GM10248 (cell line): ENCODE measurements at regions not wholly inside any gene's neighbourhood (a gene's known extent, or its start where the extent isn't known, plus 50 kb on each side); places are given as distances from the start of the nearest gene placed in this dataset.
"Not testable (repeated sequence)": the region's sequence is repeated elsewhere in the genome, so short reads cannot be mapped to it uniquely, and the experiment has no call there.

ENCODE experiments used
- CTCF ChIA-PET: fragments of 300-600 bp; sonication (Branson Sonifier 250); formaldehyde crosslinking; extraction: SDS; loops from one replicate; lab custom pipeline; 2021; ENCODE audit warnings: antibody characterized with exemption; lab: Yijun Ruan, JAX
- POLR2A ChIA-PET: fragments of 350-650 bp; sonication (Branson Sonifier 250); formaldehyde crosslinking; extraction: SDS; loops from one replicate; lab custom pipeline; 2020; ENCODE audit warnings: antibody characterized with exemption; lab: Yijun Ruan, JAX
- DNase-seq: peaks from one replicate; pipeline ENCODE4 v3.0.0; 2012; ENCODE audit errors: extremely low spot score
- TF ChIP-seq, protein P1 (sequence below): IDR thresholded peaks from 2 replicates; pipeline ENCODE4 v1.5.1; 2012; ENCODE audit warnings: mild to moderate bottlenecking, low read depth; ENCODE audit errors: extremely low read depth, missing control alignments, control extremely low read depth

DNA sequence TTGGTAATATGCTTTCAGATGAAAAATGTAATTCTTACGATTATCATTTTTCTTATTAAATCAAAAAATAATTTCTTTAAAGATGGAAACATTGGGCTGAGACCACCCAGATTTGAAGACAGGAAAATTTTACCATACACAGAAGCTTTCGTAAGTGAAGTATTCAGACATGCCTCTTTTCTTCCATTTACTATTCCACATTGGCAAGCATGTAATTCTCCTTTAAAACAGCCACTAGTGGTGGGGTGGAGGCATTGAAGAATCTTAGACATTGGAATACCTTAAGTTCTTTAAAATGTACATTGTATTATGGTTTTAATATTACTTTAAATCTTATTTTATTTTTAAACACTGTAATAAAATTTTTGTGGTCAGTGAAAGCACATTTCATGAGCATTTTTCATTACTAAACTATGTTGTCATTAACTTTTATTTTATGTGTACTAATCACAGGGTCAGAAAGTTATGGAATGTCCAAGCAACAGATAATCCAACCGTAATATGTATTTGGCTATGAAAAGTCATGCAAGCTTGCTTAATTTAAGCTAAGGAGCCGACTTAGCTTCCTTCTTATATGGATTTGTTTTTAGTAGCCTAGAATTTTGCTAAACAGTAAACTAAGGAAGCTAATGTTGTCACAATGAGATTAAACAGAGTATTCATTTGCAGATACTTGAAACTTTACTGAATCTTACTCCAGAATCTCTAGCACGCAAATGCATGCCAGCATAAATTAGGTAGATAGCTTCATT lies 97.4 kb upstream of the ALDH1A1 start:
- POLR2A ChIA-PET = no interaction called here
- CTCF ChIA-PET = interaction anchor here (1.1 to 1.7 kb wide), 2 partner anchors 16 to 192 kb away, joined by 4 to 5 read pairs; no protein-coding TSS in a partner anchor
- TF ChIP-seq, protein P1, sequence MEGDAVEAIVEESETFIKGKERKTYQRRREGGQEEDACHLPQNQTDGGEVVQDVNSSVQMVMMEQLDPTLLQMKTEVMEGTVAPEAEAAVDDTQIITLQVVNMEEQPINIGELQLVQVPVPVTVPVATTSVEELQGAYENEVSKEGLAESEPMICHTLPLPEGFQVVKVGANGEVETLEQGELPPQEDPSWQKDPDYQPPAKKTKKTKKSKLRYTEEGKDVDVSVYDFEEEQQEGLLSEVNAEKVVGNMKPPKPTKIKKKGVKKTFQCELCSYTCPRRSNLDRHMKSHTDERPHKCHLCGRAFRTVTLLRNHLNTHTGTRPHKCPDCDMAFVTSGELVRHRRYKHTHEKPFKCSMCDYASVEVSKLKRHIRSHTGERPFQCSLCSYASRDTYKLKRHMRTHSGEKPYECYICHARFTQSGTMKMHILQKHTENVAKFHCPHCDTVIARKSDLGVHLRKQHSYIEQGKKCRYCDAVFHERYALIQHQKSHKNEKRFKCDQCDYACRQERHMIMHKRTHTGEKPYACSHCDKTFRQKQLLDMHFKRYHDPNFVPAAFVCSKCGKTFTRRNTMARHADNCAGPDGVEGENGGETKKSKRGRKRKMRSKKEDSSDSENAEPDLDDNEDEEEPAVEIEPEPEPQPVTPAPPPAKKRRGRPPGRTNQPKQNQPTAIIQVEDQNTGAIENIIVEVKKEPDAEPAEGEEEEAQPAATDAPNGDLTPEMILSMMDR = no peak
- DNase-seq = no peak

DNA sequence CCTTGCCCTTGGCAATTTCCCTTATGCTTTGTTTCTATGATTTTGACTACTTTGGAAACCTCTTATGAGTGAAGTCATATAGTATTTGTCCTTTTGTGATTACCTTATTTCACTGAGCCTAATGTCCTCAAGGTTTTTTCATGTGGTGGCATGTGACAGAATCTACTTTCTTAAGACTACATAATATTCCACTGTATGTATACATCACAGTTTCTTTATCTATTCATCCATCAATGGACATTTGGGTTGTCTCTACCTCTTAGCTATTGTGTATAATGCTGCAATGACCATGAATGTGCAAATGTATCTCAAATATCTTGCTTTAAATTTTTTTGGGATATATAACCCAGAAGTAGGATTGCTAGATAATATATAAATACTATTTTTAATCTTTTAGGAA lies 96.4 kb upstream of the ALDH1A1 start:
- TF ChIP-seq, protein P1 = no peak
- no peak for DNase-seq
- ChIA-PET CTCF (interaction anchor here (1.7 kb wide), 1 partner anchor 17 kb away, joined by 5 read pairs; no protein-coding TSS in a partner anchor), POLR2A (no interaction called here)

DNA sequence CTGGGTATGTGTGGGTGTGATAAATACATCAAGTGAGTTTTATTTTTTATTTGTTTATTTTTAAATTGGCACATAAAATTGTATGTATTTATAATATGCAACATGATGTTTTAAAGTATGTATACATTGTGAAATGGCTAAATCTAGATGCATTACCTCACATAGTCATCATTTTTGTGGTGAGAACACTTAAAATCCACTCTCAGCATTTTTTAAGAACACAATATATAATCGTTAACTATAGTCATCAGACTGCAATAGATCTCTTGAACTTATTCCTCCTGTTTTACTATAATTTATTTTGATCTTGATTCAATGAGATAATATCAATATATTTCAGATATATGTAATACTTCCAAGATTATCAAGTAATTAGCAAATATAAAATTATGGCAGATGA lies 93.9 kb upstream of the ALDH1A1 start:
- POLR2A ChIA-PET = no interaction called here
- CTCF ChIA-PET = interaction anchor here (1.2 kb wide), 1 partner anchor 10 kb away, joined by 5 read pairs; no protein-coding TSS in a partner anchor
- TF ChIP-seq, protein P1 = no peak
- DNase-seq = no peak

DNA sequence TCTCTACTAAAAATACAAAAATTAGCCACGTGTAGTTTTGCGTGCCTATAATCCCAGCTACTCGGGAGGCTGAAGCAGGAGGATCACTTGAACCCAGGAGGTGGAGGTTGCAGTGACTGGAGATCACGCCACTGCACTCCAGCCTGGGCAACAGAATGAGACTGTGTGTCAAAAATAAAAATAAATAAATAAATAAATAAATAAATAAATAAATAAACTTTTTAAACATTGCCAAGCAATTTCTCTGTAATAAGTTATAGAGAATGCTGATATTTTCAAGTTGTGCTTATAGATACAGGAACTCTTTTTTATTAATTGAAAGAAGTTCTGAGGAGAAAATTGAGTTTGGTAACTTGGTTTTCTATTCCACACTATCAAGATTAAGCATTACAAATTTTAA lies 91.9 kb upstream of the ALDH1A1 start:
- CTCF ChIA-PET, POLR2A ChIA-PET, DNase-seq: not testable (repeated sequence)

DNA sequence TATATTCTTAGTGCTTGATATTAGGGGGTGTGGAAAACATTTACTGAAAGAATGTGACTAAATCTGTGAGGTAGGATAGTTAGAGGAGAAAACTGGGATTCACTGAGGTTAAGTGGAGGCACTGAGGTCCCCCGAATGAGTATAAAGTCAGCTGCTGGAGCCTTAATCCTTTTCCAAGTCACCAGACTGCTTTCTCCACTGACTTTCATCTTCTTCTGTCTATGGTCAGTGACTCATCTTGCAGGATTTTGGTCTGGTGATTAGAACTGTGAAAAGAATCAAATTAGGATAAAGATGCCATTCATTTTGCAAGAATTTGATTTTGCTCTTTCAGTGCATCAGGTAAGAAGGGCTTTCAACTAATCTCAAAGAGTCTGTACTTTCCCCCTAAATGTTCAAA lies 89.3 kb upstream of the ALDH1A1 start:
- ChIA-PET CTCF (no interaction called here), POLR2A (no interaction called here)
- DNase-seq = no peak
- TF ChIP-seq, protein P1 = no peak

DNA sequence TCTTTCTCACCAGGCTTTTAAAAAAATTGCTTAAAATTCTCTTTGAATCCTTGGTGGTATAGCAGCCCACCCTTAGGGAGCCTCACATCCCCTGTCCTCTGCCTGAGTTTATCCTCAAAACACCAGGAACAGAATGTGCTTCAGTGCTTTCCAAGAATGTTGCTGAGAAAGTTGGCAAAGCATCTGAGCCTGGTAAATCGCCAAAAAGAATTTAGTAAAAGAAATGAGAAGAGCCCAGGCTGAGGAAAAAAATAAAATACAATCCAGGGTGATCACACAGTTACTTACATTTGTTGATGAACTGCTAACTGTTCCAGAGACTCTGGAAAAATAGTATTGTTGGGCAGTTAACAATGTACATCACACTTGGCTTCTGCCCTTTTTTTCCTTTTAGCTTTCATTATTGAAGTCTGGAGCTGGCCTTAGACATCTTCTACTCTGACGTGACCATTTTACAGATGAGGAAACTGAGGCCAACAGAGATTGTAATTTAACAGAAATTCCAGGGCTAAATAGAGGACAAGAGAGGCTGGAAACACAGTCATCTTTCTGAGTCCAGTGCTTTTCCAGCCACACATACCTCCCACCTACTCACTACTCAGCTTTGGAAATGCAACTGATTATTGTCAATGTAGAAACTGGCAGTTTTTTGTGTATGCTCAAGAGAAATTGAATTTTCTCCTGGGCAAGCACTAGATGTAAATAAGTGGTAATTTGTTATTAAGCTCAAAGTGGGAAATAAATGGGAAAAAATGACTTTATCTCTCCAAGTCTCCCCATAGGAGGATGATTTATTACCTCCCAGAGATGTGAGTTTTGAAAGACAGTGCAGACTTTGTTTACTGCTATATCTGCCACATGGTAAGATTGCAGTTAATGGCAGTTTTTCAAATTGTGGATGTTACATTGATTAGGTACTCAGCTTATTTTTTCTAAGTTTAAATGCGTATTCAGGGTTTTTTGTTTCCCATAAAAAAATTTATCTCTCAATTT lies 86.7 kb upstream of the ALDH1A1 start:
- TF ChIP-seq, protein P1 = no peak
- ChIA-PET CTCF (interaction anchor here (0.6 to 1.5 kb wide), 3 partner anchors 12 to 17 kb away, joined by 3 read pairs; no protein-coding TSS in a partner anchor), POLR2A (no interaction called here)
- DNase-seq = no peak
